ENCODE measurements at regions not wholly inside any gene's neighbourhood (a gene's known extent, or its start where the extent isn't known, plus 50 kb on each side); places are given as distances from the start of the nearest gene placed in this dataset.

DNA sequence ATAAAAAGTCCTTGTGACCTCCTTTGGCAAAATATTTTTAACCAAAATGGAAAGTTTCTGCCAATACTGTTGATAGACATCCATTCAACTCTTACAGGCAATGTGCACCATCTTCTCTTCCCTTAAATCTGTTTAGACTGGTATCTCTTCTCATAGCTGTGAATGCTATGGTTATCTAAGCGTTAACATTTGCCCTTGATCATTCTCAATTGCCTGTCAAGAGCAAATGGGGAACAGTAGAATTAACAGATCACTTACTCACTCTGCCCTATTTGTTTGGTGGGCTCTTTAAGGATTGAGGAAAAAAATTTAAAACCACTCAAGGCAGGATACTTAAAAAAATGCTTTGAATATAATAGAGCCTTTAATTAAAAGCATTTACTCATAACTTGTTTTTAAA lies 808.4 kb downstream of the NXPH1 start:
- TF ChIP-seq, protein P1, sequence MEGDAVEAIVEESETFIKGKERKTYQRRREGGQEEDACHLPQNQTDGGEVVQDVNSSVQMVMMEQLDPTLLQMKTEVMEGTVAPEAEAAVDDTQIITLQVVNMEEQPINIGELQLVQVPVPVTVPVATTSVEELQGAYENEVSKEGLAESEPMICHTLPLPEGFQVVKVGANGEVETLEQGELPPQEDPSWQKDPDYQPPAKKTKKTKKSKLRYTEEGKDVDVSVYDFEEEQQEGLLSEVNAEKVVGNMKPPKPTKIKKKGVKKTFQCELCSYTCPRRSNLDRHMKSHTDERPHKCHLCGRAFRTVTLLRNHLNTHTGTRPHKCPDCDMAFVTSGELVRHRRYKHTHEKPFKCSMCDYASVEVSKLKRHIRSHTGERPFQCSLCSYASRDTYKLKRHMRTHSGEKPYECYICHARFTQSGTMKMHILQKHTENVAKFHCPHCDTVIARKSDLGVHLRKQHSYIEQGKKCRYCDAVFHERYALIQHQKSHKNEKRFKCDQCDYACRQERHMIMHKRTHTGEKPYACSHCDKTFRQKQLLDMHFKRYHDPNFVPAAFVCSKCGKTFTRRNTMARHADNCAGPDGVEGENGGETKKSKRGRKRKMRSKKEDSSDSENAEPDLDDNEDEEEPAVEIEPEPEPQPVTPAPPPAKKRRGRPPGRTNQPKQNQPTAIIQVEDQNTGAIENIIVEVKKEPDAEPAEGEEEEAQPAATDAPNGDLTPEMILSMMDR (IDR thresholded peaks at IDR 0.05) = no peak
- DNase-seq = no peak
- Histone ChIP-seq H3K4me1 (no peaks in the 10 kb centered on the region), H3K4me3 (no peak overlapping the region), H3K9me3 (no peaks in the 10 kb centered on the region), H3K27ac (no peak overlapping the region), H3K27me3 (no peaks in the 10 kb centered on the region), H3K36me3 (no peaks in the 10 kb centered on the region)
- intact Hi-C loops (cut with DNase I; ENCODE audit: low total_unique reads) = no loop called here

DNA sequence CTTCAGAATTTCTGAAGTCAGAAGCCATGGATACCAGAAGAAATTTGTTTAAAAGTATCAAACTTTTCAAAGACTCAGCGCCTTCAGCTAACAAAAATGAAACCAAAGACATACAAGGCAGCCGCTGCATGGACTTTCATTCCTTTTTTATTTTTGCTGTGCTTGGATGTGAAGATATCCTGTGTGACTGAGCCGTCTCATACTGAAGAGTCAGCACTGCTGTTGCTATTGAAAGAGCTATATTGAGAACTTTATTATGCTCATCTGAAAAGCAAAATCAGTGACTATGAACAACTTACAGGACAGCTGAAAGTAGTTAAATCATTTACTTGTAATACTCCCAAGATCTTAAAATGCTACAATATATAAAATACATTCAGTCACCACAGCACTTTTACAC lies 809.2 kb downstream of the NXPH1 start:
- H3K9me3 ChIP-seq = no peaks in the 10 kb centered on the region
- DNase-seq = no peak
- TF ChIP-seq, protein P1 (IDR thresholded peaks at IDR 0.05) = no peak
- no peaks in the 10 kb centered on the region for H3K27me3 ChIP-seq
- H3K4me1 ChIP-seq = no peaks in the 10 kb centered on the region
- no peak overlapping the region for H3K27ac ChIP-seq
- no peaks in the 10 kb centered on the region for H3K36me3 ChIP-seq
- intact Hi-C loops (cut with DNase I; ENCODE audit: low total_unique reads) = no loop called here
- no peak overlapping the region for H3K4me3 ChIP-seq

DNA sequence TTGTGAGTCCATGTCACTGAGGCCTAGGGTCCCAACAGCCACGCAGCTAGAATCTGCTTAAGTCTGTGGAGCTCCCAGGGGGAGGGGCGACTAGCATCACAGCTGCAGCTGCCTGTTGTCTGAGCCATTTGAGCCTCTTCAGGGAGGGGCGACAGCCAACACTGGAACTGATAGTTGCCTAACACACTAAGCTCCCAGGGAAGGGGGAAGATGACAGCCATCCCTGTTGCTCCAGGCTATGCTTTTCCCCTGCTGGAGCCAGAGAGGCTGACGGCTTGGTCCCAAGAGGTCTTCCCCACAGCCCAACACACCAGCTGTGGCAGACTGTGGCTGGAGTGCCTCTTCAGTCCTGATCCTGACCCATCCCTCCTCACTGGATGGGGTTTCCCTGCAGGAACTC lies 817.5 kb downstream of the NXPH1 start:
- no peaks in the 10 kb centered on the region for H3K9me3 ChIP-seq
- TF ChIP-seq, protein P1 (IDR thresholded peaks at IDR 0.05) = no peak
- H3K36me3 ChIP-seq = no peaks in the 10 kb centered on the region
- no peaks in the 10 kb centered on the region for H3K4me1 ChIP-seq
- no peak overlapping the region for H3K27ac ChIP-seq
- DNase-seq = no peak
- H3K4me3 ChIP-seq = no peak overlapping the region
- intact Hi-C loops (cut with DNase I; ENCODE audit: low total_unique reads) = no loop called here
- H3K27me3 ChIP-seq = no peaks in the 10 kb centered on the region

DNA sequence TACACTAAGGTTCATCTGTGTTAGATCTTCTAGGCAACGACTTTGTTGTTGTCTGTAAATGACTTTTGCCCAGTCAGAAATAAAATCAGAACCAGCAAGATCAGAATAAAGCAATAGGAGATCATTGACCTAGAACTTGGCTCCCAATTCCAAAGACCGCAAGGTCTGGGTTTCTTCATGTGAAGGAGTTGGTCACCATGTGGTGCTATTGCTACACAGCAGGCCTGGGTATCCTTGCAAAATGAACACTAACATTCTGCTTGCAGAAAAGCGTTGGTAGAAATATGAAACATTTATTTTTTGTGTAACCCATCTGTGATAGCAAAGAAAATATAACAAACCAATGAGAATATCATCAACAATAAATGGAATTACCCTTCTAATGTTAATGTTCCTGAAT lies 831.0 kb downstream of the NXPH1 start:
- TF ChIP-seq, protein P1 (IDR thresholded peaks at IDR 0.05) = no peak
- Histone ChIP-seq H3K36me3 (no peaks in the 10 kb centered on the region), H3K4me3 (no peak overlapping the region), H3K27me3 (no peaks in the 10 kb centered on the region), H3K4me1 (no peaks in the 10 kb centered on the region), H3K27ac (no peak overlapping the region), H3K9me3 (no peaks in the 10 kb centered on the region)
- DNase-seq = no peak
- intact Hi-C loops (cut with DNase I; ENCODE audit: low total_unique reads) = no loop called here

DNA sequence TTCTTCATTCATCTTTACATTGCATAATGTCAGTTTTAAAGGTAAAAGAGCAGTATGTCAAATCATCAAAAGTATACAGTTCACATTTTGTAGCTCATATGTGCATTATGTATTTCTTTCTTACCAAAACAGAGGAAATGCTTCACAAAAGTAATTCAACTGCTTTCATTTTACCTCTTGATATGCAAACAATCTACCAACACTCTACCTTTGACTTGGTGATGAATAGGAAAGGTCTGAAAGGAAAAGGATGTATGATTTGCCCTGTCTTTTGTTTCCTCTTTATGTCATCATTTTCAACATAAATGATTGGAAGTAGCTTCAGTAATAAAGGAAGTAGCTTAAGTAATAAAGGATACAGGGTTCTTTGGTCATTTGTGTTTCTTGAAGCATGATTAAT lies 846.7 kb downstream of the NXPH1 start:
- H3K27ac ChIP-seq = no peak overlapping the region
- no peaks in the 10 kb centered on the region for H3K27me3 ChIP-seq
- no peaks in the 10 kb centered on the region for H3K36me3 ChIP-seq
- no peak overlapping the region for H3K4me3 ChIP-seq
- TF ChIP-seq, protein P1 (IDR thresholded peaks at IDR 0.05) = no peak
- no peaks in the 10 kb centered on the region for H3K9me3 ChIP-seq
- no peak for DNase-seq
- intact Hi-C loops (cut with DNase I; ENCODE audit: low total_unique reads) = no loop called here
- H3K4me1 ChIP-seq = no peaks in the 10 kb centered on the region

DNA sequence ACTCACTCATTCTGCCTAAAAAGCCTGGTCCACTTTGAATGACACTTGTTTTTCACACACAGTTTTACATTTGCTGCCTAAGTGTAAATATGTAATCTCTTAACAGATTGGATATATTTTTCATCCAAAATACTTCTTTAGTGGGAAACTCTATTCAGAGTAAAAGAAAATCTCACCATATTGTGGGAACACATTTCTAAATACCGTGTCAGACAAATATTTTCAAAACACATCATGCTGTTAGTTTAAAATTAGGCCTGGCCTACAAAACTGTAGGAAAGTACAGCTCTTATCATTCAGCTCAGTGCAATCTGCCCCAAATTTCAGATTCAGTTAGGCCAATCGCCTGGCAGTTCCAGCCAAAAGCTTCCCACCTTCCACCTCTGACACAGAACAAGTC lies 849.8 kb downstream of the NXPH1 start:
- Histone ChIP-seq H3K4me3 (no peak overlapping the region), H3K4me1 (no peaks in the 10 kb centered on the region), H3K27ac (no peak overlapping the region), H3K9me3 (no peaks in the 10 kb centered on the region), H3K36me3 (no peaks in the 10 kb centered on the region), H3K27me3 (no peaks in the 10 kb centered on the region)
- TF ChIP-seq, protein P1 (IDR thresholded peaks at IDR 0.05) = no peak
- DNase-seq = no peak
- intact Hi-C loops (cut with DNase I; ENCODE audit: low total_unique reads) = no loop called here

All from tibial artery (tissue), 4 donors.